OCI-LY7 (cell line): ENCODE measurements at regions not wholly inside any gene's neighbourhood (a gene's known extent, or its start where the extent isn't known, plus 50 kb on each side); places are given as distances from the start of the nearest gene placed in this dataset.

Source experiments
- CTCF ChIP-seq: fragments of 200-600 bp; sonication (generic); conservative IDR thresholded peaks from 2 replicates; pipeline ENCODE4 v1.5.1; 2014; ENCODE audit warnings: mild to moderate bottlenecking, antibody characterized with exemption, low read length, moderate library complexity, mixed read lengths
- EZH2phosphoT487 ChIP-seq: fragments of 200-600 bp; sonication (generic); IDR thresholded peaks from 2 replicates; pipeline ENCODE4 v1.6.1; 2018; ENCODE audit warnings: low read depth, borderline replicate concordance, mild to moderate bottlenecking, mixed run types, antibody characterized with exemption, low read length, moderate library complexity, mixed read lengths

- TF ChIP-seq CTCF (no peak), EZH2phosphoT487 (no peak)
Observed at GRCh38 chr1:164949771-164950471, 390.9 kb downstream of the PBX1 start.
